ENCODE measurements at regions not wholly inside any gene's neighbourhood (a gene's known extent, or its start where the extent isn't known, plus 50 kb on each side); places are given as distances from the start of the nearest gene placed in this dataset.

DNA sequence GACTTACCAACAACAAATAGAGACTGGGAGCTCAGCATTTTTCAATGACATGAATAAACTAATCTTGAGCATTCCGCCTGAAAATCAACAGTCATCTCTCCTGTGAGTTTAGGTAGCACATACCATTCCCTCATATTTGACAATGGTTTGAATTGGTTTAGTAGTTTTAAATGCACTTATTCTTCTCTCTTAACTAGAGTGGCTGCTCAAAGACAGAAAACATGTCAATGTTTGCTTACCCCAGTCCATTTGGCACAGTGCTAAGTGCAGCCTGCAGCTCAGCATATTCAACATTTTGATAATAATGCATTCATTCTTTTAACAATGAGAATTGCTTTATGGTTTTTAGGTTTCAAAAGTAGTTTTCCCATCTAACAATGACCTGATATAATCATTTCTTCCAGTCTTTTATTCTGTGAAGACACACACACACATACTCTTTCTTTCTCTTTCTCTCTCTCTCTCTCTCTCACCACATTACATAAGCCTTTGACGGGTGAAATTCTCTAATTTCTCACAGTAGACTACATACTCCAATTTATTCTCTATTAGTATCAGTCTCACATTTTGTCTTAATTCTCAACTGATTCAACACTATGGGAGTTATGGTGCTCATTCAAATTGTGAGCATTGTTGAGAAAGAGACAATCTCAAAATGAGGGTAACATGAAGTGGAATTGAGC, 432.3 kb downstream of the LRRIQ3 start:
- TF ChIP-seq, protein P1, sequence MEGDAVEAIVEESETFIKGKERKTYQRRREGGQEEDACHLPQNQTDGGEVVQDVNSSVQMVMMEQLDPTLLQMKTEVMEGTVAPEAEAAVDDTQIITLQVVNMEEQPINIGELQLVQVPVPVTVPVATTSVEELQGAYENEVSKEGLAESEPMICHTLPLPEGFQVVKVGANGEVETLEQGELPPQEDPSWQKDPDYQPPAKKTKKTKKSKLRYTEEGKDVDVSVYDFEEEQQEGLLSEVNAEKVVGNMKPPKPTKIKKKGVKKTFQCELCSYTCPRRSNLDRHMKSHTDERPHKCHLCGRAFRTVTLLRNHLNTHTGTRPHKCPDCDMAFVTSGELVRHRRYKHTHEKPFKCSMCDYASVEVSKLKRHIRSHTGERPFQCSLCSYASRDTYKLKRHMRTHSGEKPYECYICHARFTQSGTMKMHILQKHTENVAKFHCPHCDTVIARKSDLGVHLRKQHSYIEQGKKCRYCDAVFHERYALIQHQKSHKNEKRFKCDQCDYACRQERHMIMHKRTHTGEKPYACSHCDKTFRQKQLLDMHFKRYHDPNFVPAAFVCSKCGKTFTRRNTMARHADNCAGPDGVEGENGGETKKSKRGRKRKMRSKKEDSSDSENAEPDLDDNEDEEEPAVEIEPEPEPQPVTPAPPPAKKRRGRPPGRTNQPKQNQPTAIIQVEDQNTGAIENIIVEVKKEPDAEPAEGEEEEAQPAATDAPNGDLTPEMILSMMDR (IDR thresholded peaks at IDR 0.05): no peak
- TF ChIP-seq POLR2A (IDR thresholded peaks at IDR 0.05): no peak

Data from testis (tissue), 2 donors.